ENCODE measurements at regions not wholly inside any gene's neighbourhood (a gene's known extent, or its start where the extent isn't known, plus 50 kb on each side); places are given as distances from the start of the nearest gene placed in this dataset.

GRCh38 chr16:85457366-85457765, 155.8 kb upstream of the GSE1 start:
- peak; percentile 62 for DNase-seq (ENCODE audit: low read depth)

GRCh38 chr16:85458968-85459367, 154.2 kb upstream of the GSE1 start:
- no peak for DNase-seq (ENCODE audit: low read depth)

- no peak for DNase-seq (ENCODE audit: low read depth)
Measured at GRCh38 chr16:85459529-85460251, 153.4 kb upstream of the GSE1 start.

- no peak for DNase-seq (ENCODE audit: low read depth)
Measured at GRCh38 chr16:85460252-85461021, 152.7 kb upstream of the GSE1 start.

GRCh38 chr16:85461022-85461813, 151.9 kb upstream of the GSE1 start:
- peak; percentile 68 for DNase-seq (ENCODE audit: low read depth)

GRCh38 chr16:85461814-85462713, 151.1 kb upstream of the GSE1 start:
- peak; percentile 47 for DNase-seq (ENCODE audit: low read depth)

GRCh38 chr16:85462714-85463611, 150.2 kb upstream of the GSE1 start:
- DNase-seq (ENCODE audit: low read depth), result no peak

GRCh38 chr16:85463672-85464382, 149.3 kb upstream of the GSE1 start:
- no peak for DNase-seq (ENCODE audit: low read depth)

- no peak for DNase-seq (ENCODE audit: low read depth)
Measured at GRCh38 chr16:85464383-85465305, 148.5 kb upstream of the GSE1 start.

GRCh38 chr16:85465328-85466303, 147.5 kb upstream of the GSE1 start:
- peak; percentile 51 for DNase-seq (ENCODE audit: low read depth)

GRCh38 chr16:85466304-85466700, 146.8 kb upstream of the GSE1 start:
- no peak for DNase-seq (ENCODE audit: low read depth)

GRCh38 chr16:85466989-85467388, 146.1 kb upstream of the GSE1 start:
- no peak for DNase-seq (ENCODE audit: low read depth)

GRCh38 chr16:85469929-85470590, 143.1 kb upstream of the GSE1 start:
- DNase-seq (ENCODE audit: low read depth), result no peak

- DNase-seq (ENCODE audit: low read depth), result no peak
Measured at GRCh38 chr16:85470873-85471272, 142.2 kb upstream of the GSE1 start.

GRCh38 chr16:85471469-85472431, 141.4 kb upstream of the GSE1 start:
- peak; percentile 23 for DNase-seq (ENCODE audit: low read depth)

- DNase-seq (ENCODE audit: low read depth), result no peak
Measured at GRCh38 chr16:85472514-85472913, 140.6 kb upstream of the GSE1 start.
